WTC11 (cell line): ENCODE measurements at regions not wholly inside any gene's neighbourhood (a gene's known extent, or its start where the extent isn't known, plus 50 kb on each side); places are given as distances from the start of the nearest gene placed in this dataset.

Source experiments
- ATAC-seq: fragments of 200-7000 bp; cut with Tn5 transposase; 2 replicates; pipeline ENCODE4 v1.10.0; 2021; ENCODE audit warnings: mild to moderate bottlenecking, moderate library complexity
- CTCF ChIA-PET: fragments of 300-600 bp; sonication (Branson Sonifier 250); formaldehyde crosslinking; loops from one replicate; lab custom pipeline; 2021; ENCODE audit warnings: antibody characterized with exemption; lab: Charles Lee
- POLR2A ChIA-PET: fragments of 350-600 bp; sonication (Branson Sonifier 250); formaldehyde crosslinking; loops from one replicate; lab custom pipeline; 2021; ENCODE audit warnings: antibody characterized with exemption; lab: Charles Lee
- DNase-seq: peaks from one replicate; pipeline ENCODE4 v3.0.0; 2021; ENCODE audit warnings: low spot score
- H3K27ac Mint-ChIP-seq: 2 replicates; pipeline ENCODE4 v1.8.0; 2021; ENCODE audit warnings: mixed read lengths
- H3K27me3 Mint-ChIP-seq: 2 replicates; pipeline ENCODE4 v1.8.0; 2021; ENCODE audit warnings: low read depth, mild to moderate bottlenecking, moderate library complexity, mixed read lengths
- H3K36me3 Mint-ChIP-seq: 2 replicates; pipeline ENCODE4 v1.8.0; 2021; ENCODE audit warnings: mixed read lengths
- H3K4me1 Mint-ChIP-seq: 2 replicates; pipeline ENCODE4 v1.8.0; 2022; ENCODE audit warnings: mixed read lengths
- H3K4me3 Mint-ChIP-seq: 2 replicates; pipeline ENCODE4 v1.8.0; 2021; ENCODE audit warnings: mild to moderate bottlenecking, moderate library complexity, mixed read lengths
- H3K9me3 Mint-ChIP-seq: 2 replicates; pipeline ENCODE4 v1.8.0; 2021; ENCODE audit warnings: mixed read lengths
- E2F4 ChIP-seq: sonication (generic); formaldehyde crosslinking; IDR thresholded peaks from 2 replicates; pipeline ENCODE4 v1.8.1; 2022; ENCODE audit warnings: low read depth, mild to moderate bottlenecking, moderate library complexity, missing genetic modification reagents, borderline replicate concordance
- E2F5 ChIP-seq: sonication (generic); formaldehyde crosslinking; IDR thresholded peaks from 2 replicates; pipeline ENCODE4 v1.8.1; 2022; ENCODE audit warnings: mild to moderate bottlenecking, moderate library complexity, missing genetic modification reagents
- GRHL2 ChIP-seq: fragments of 250-450 bp; sonication (Bioruptor Pico); IDR thresholded peaks from 2 replicates; pipeline ENCODE4 v1.8.0; 2022; ENCODE audit warnings: mild to moderate bottlenecking, moderate library complexity; ENCODE audit not compliant: insufficient replicate concordance, severe bottlenecking
- GTF2I ChIP-seq: fragments of 250-450 bp; sonication (Bioruptor Pico); conservative IDR thresholded peaks from 2 replicates; pipeline ENCODE4 v1.4.0; 2021; ENCODE audit warnings: mild to moderate bottlenecking
- IRF2 ChIP-seq: sonication (generic); formaldehyde crosslinking; IDR thresholded peaks from 2 replicates; pipeline ENCODE4 v1.8.0; 2022; ENCODE audit warnings: low read depth, missing genetic modification reagents, borderline replicate concordance
- MXD4 ChIP-seq: fragments of 250-450 bp; sonication (Bioruptor Pico); IDR thresholded peaks from 2 replicates; pipeline ENCODE4 v1.8.0; 2021; ENCODE audit warnings: mild to moderate bottlenecking, moderate library complexity, borderline replicate concordance
- NFATC4 ChIP-seq: fragments of 250-450 bp; sonication (Bioruptor Pico); IDR thresholded peaks from 2 replicates; pipeline ENCODE4 v1.9.0; 2021; ENCODE audit warnings: mild to moderate bottlenecking
- NR3C1 ChIP-seq: sonication (generic); formaldehyde crosslinking; conservative IDR thresholded peaks from 2 replicates; pipeline ENCODE4 v1.8.1; 2023; ENCODE audit warnings: low read depth, mild to moderate bottlenecking, missing genetic modification reagents
- RORB ChIP-seq: fragments of 250-450 bp; sonication (Bioruptor Pico); IDR thresholded peaks from 2 replicates; pipeline ENCODE4 v1.9.0; 2021; ENCODE audit warnings: mild to moderate bottlenecking
- SMAD4 ChIP-seq: sonication (generic); formaldehyde crosslinking; IDR thresholded peaks from 2 replicates; pipeline ENCODE4 v1.8.0; 2022; ENCODE audit warnings: mild to moderate bottlenecking, missing genetic modification reagents
- ZBTB21 ChIP-seq: sonication (generic); formaldehyde crosslinking; IDR thresholded peaks from 2 replicates; pipeline ENCODE4 v1.8.1; 2023; ENCODE audit warnings: mild to moderate bottlenecking, missing genetic modification reagents, borderline replicate concordance
- ZBTB43 ChIP-seq: sonication (generic); formaldehyde crosslinking; IDR thresholded peaks from 2 replicates; pipeline ENCODE4 v1.8.1; 2023; ENCODE audit warnings: mild to moderate bottlenecking, missing genetic modification reagents
- ZNF396 ChIP-seq: fragments of 250-450 bp; sonication (Bioruptor Pico); IDR thresholded peaks from 2 replicates; pipeline ENCODE4 v1.8.0; 2021; ENCODE audit warnings: mild to moderate bottlenecking, moderate library complexity, borderline replicate concordance
- ZNF416 ChIP-seq: fragments of 250-450 bp; sonication (Bioruptor Pico); IDR thresholded peaks from 2 replicates; pipeline ENCODE4 v1.9.0; 2021; ENCODE audit warnings: mild to moderate bottlenecking, inconsistent platforms
- ZNF425 ChIP-seq: fragments of 250-450 bp; sonication (Bioruptor Pico); conservative IDR thresholded peaks from 2 replicates; pipeline ENCODE4 v1.9.0; 2021; ENCODE audit warnings: mild to moderate bottlenecking
- TF ChIP-seq, protein P1 (sequence below): sonication (generic); formaldehyde crosslinking; IDR thresholded peaks from 2 replicates; pipeline ENCODE4 v1.8.1; 2022; ENCODE audit warnings: low read depth, missing genetic modification reagents, borderline replicate concordance
- TF ChIP-seq, protein P2 (sequence below): sonication (generic); formaldehyde crosslinking; IDR thresholded peaks from 2 replicates; pipeline ENCODE4 v1.8.1; 2023; ENCODE audit warnings: mild to moderate bottlenecking, missing genetic modification reagents, borderline replicate concordance

- H3K4me3 Mint-ChIP-seq = no peak overlapping the region
- no peaks in the 10 kb centered on the region for H3K36me3 Mint-ChIP-seq
- POLR2A ChIA-PET = no interaction called here
- ATAC-seq (no peak), DNase-seq (no peak)
- H3K4me1 Mint-ChIP-seq = no peaks in the 10 kb centered on the region
- H3K27me3 Mint-ChIP-seq = no peaks in the 10 kb centered on the region
- no peak for TF ChIP-seq RORB (CRISPR knock-in tag)
- TF ChIP-seq ZNF396 (CRISPR knock-in tag) = no peak
- TF ChIP-seq ZNF425 (CRISPR knock-in tag) = no peak
- TF ChIP-seq, protein P1, sequence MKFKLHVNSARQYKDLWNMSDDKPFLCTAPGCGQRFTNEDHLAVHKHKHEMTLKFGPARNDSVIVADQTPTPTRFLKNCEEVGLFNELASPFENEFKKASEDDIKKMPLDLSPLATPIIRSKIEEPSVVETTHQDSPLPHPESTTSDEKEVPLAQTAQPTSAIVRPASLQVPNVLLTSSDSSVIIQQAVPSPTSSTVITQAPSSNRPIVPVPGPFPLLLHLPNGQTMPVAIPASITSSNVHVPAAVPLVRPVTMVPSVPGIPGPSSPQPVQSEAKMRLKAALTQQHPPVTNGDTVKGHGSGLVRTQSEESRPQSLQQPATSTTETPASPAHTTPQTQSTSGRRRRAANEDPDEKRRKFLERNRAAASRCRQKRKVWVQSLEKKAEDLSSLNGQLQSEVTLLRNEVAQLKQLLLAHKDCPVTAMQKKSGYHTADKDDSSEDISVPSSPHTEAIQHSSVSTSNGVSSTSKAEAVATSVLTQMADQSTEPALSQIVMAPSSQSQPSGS (CRISPR knock-in tag) = no peak
- no peak for TF ChIP-seq NFATC4
- TF ChIP-seq E2F4 (CRISPR knock-in tag) = no peak
- TF ChIP-seq GRHL2 (CRISPR knock-in tag) = no peak
- TF ChIP-seq NR3C1 (CRISPR knock-in tag) = no peak
- TF ChIP-seq GTF2I (CRISPR knock-in tag) = no peak
- no peak for TF ChIP-seq E2F5 (CRISPR knock-in tag)
- no peak for TF ChIP-seq ZNF416 (CRISPR knock-in tag)
- TF ChIP-seq ZBTB21 = no peak
- no peak for TF ChIP-seq SMAD4
- TF ChIP-seq, protein P2, sequence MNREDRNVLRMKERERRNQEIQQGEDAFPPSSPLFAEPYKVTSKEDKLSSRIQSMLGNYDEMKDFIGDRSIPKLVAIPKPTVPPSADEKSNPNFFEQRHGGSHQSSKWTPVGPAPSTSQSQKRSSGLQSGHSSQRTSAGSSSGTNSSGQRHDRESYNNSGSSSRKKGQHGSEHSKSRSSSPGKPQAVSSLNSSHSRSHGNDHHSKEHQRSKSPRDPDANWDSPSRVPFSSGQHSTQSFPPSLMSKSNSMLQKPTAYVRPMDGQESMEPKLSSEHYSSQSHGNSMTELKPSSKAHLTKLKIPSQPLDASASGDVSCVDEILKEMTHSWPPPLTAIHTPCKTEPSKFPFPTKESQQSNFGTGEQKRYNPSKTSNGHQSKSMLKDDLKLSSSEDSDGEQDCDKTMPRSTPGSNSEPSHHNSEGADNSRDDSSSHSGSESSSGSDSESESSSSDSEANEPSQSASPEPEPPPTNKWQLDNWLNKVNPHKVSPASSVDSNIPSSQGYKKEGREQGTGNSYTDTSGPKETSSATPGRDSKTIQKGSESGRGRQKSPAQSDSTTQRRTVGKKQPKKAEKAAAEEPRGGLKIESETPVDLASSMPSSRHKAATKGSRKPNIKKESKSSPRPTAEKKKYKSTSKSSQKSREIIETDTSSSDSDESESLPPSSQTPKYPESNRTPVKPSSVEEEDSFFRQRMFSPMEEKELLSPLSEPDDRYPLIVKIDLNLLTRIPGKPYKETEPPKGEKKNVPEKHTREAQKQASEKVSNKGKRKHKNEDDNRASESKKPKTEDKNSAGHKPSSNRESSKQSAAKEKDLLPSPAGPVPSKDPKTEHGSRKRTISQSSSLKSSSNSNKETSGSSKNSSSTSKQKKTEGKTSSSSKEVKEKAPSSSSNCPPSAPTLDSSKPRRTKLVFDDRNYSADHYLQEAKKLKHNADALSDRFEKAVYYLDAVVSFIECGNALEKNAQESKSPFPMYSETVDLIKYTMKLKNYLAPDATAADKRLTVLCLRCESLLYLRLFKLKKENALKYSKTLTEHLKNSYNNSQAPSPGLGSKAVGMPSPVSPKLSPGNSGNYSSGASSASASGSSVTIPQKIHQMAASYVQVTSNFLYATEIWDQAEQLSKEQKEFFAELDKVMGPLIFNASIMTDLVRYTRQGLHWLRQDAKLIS (CRISPR knock-in tag) = no peak
- no peak for TF ChIP-seq IRF2 (CRISPR knock-in tag)
- TF ChIP-seq MXD4 = no peak
- TF ChIP-seq ZBTB43 = no peak
- no peak overlapping the region for H3K27ac Mint-ChIP-seq
- 0 out of 2 replicates have a peak, but pooled peaks cover 4% of the 10 kb centered on the region for H3K9me3 Mint-ChIP-seq
- CTCF ChIA-PET = no interaction called here
Measured at GRCh38 chr16:63415014-63415413, 1378.8 kb upstream of the CDH8 start.
